HG02885 (cell line): ENCODE measurements at regions not wholly inside any gene's neighbourhood (a gene's known extent, or its start where the extent isn't known, plus 50 kb on each side); places are given as distances from the start of the nearest gene placed in this dataset.
"Not testable (repeated sequence)": the region's sequence is repeated elsewhere in the genome, so short reads cannot be mapped to it uniquely, and the experiment has no call there.

ENCODE experiments used
- ATAC-seq: cut with Tn5 transposase; IDR thresholded peaks from one replicate; pipeline ENCODE4 v1.9.1; 2021; ENCODE audit warnings: mild to moderate bottlenecking; ENCODE audit not compliant: unreplicated experiment, poor library complexity

GRCh38 chr5:44756097-44756496, 52.6 kb upstream of the MRPS30 start:
- not testable (repeated sequence) for ATAC-seq

- ATAC-seq = no peak
Measured at GRCh38 chr5:44747396-44747795, 61.4 kb upstream of the MRPS30 start.

- no peak for ATAC-seq
Measured at GRCh38 chr5:44740660-44741059, 68.1 kb upstream of the MRPS30 start.

GRCh38 chr5:44729536-44729935, 79.2 kb upstream of the MRPS30 start:
- ATAC-seq = no peak

- no peak for ATAC-seq
Measured at GRCh38 chr5:44727100-44727499, 81.6 kb upstream of the MRPS30 start.

- no peak for ATAC-seq
Measured at GRCh38 chr5:44719856-44720255, 88.9 kb upstream of the MRPS30 start.

GRCh38 chr5:44714871-44715561, 93.7 kb upstream of the MRPS30 start:
- ATAC-seq = no peak

GRCh38 chr5:44713446-44713845, 95.3 kb upstream of the MRPS30 start:
- no peak for ATAC-seq

- no peak for ATAC-seq
Measured at GRCh38 chr5:44711901-44712300, 96.8 kb upstream of the MRPS30 start.

- no peak for ATAC-seq
Measured at GRCh38 chr5:44708602-44709001, 100.1 kb upstream of the MRPS30 start.

- no peak for ATAC-seq
Measured at GRCh38 chr5:44707721-44708120, 101.0 kb upstream of the MRPS30 start.

- ATAC-seq = no peak
Measured at GRCh38 chr5:44697025-44697424, 111.7 kb upstream of the MRPS30 start.

- ATAC-seq = no peak
Measured at GRCh38 chr5:44695259-44695658, 113.5 kb upstream of the MRPS30 start.

- no peak for ATAC-seq
Measured at GRCh38 chr5:44691802-44692201, 116.9 kb upstream of the MRPS30 start.

- ATAC-seq = no peak
Measured at GRCh38 chr5:44681906-44682305, 126.8 kb upstream of the MRPS30 start.

- ATAC-seq = no peak
Measured at GRCh38 chr5:44679214-44679613, 129.5 kb upstream of the MRPS30 start.

GRCh38 chr5:44675296-44675695, 133.5 kb upstream of the MRPS30 start:
- no peak for ATAC-seq

GRCh38 chr5:44674461-44674860, 134.3 kb upstream of the MRPS30 start:
- no peak for ATAC-seq

- not testable (repeated sequence) for ATAC-seq
Measured at GRCh38 chr5:44668471-44668870, 140.3 kb upstream of the MRPS30 start.

- no peak for ATAC-seq
Measured at GRCh38 chr5:44665101-44665701, 143.5 kb upstream of the MRPS30 start.

- ATAC-seq = no peak
Measured at GRCh38 chr5:44664711-44665100, 144.0 kb upstream of the MRPS30 start.

GRCh38 chr5:44663991-44664710, 144.6 kb upstream of the MRPS30 start:
- ATAC-seq = no peak
